Effector memory CD4-positive, alpha-beta T cell (primary cell): ENCODE measurements at regions not wholly inside any gene's neighbourhood (a gene's known extent, or its start where the extent isn't known, plus 50 kb on each side); places are given as distances from the start of the nearest gene placed in this dataset.
"Not testable (repeated sequence)": the region's sequence is repeated elsewhere in the genome, so short reads cannot be mapped to it uniquely, and the experiment has no call there.

Experiments used
- DNase-seq, 3 donors: peaks; one replicate each; pipeline ENCODE4 v3.0.0-alpha.2; 2020
- H3K27ac ChIP-seq: 2 replicates; pipeline ENCODE4 v1.7.0; 2013; ENCODE audit warnings: mild to moderate bottlenecking, low read length, moderate library complexity; ENCODE audit not compliant: insufficient read depth, poor library complexity, severe bottlenecking
- H3K27me3 ChIP-seq: replicated peaks from 2 replicates; pipeline ENCODE4 v1.7.0; 2013; ENCODE audit warnings: mild to moderate bottlenecking, low read length; ENCODE audit not compliant: insufficient read depth, control insufficient read depth, poor library complexity, severe bottlenecking
- H3K36me3 ChIP-seq: 2 replicates; pipeline ENCODE4 v1.7.0; 2013; ENCODE audit warnings: mild to moderate bottlenecking, low read length, moderate library complexity; ENCODE audit not compliant: control insufficient read depth, insufficient read depth
- H3K4me1 ChIP-seq: 2 replicates; pipeline ENCODE4 v1.7.0; 2013; ENCODE audit warnings: low read length, mild to moderate bottlenecking; ENCODE audit not compliant: control insufficient read depth, insufficient read depth, poor library complexity, severe bottlenecking
- H3K4me3 ChIP-seq: 2 replicates; pipeline ENCODE4 v1.7.0; 2013; ENCODE audit warnings: low read length, low read depth, mild to moderate bottlenecking; ENCODE audit not compliant: insufficient read depth, poor library complexity, severe bottlenecking
- H3K9me3 ChIP-seq: 2 replicates; pipeline ENCODE4 v1.7.0; 2013; ENCODE audit warnings: mild to moderate bottlenecking, low read length, moderate library complexity; ENCODE audit not compliant: control insufficient read depth

DNA sequence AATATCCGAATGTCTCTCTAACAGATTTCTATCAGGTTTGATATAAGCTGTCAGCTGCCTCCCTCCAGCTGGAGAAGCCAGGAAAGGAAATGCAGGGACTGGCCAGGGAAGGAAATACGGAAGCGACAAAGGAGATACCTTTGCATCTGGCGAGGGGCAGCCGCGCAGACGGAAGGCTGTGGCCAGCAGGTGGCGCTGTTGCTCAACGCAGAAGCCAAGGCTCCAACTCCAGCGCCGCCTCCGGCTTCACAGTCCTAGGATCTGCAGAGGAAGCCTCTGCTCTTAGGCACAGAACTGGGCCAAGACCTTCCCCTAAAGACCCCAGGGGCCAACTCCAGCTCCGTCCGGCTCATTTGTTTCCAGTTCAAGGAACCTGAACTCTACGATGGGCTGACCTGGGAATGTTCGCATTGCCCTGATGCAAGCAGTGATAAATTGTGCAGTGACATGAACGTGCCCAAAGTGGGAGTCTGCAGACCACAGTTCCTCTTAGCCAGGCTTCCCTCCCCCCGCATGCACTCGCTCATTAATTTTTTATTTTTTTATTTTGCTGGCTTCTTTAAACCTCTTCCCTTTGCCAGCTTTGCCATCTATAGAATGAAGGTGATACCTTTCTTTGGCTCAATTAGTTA is 97.3 kb upstream of the LYZL2 start:
- not testable (repeated sequence) for H3K4me3 ChIP-seq, H3K4me1 ChIP-seq, H3K36me3 ChIP-seq, H3K9me3 ChIP-seq, H3K27ac ChIP-seq, H3K27me3 ChIP-seq
- DNase-seq, result peak; percentile 56 to 65 (median 57)

DNA sequence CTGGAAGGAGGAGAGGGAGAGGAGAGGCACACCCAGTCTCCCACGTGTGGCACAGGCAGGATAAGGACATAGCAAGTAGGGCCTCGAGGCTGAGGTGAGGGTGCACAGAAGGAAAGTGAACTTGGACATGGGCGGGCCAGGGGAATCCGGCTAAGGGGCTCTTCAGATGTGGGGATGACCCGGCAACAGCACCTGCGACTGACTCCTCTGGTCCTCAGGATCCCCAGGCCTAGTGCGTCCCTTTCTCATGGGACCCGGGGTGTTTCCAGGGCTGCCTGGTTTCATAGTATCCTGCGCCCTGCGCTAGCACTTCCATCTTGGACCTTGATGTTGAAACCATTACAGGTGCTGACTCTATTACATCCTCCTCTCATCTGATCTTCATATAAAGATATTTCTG is 96.1 kb upstream of the LYZL2 start:
- no peak overlapping the region for H3K4me3 ChIP-seq
- DNase-seq, result no peak

DNA sequence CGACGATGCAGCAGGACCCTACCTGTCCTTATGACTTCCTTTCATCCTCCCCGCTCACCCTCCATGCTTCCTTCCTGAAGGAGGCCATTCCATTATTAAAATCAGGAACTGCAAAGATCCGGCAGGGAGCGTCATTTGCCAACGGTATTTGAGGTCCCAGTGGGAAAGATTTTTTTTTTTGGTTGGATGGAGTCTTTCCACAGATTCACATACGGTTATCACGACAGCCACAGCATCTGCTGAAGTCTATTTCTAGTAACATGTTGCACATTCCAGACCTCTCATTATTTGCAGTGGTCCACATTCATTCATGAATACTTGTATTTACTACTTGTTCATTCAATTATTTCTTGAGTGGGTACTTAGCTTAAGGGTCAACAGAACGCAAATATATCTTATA is 94.7 kb upstream of the LYZL2 start:
- Histone ChIP-seq H3K36me3 (no peaks in the 10 kb centered on the region), H3K27ac (no peak overlapping the region), H3K9me3 (no peaks in the 10 kb centered on the region), H3K27me3 (no peaks in the 10 kb centered on the region), H3K4me3 (no peak overlapping the region), H3K4me1 (no peaks in the 10 kb centered on the region)
- no peak for DNase-seq

More for the DNA sequence above, 96.1 kb upstream of the LYZL2 start:
- H3K36me3 ChIP-seq, result no peaks in the 10 kb centered on the region
- H3K27ac ChIP-seq, result no peak overlapping the region
- no peaks in the 10 kb centered on the region for H3K9me3 ChIP-seq
- H3K4me1 ChIP-seq, result no peaks in the 10 kb centered on the region
- H3K27me3 ChIP-seq, result no peaks in the 10 kb centered on the region

DNA sequence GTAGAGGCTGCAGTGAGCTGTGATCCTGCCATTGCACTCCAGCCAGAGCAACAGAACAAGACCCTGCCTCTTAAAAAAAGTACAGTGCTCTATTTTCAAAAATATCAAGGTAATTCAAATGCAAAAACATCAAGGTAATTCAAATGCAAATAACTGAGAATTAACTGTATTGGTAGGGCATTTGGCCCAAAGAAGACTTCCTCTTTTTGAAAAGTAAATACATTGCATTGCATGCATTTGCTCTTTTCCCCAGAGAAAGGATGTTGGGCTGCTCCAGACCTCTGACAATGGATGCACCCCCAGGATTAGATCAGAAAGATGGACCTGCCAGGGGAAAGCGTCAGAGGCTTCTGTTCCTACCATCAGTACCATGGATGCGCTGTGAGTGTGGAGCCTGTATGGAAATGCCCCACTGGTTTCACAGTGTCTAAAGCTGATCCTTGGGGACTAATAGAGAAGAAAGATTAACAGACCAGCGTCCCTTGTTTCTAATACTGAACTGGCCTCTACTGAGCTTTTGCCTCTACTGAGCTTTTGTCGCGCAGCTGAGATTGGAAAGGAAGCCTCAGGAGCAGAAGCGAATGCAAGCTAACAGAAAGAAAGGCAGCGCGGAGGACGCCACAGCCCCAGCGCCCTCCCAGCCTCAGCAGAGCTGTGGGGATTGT is 93.5 kb upstream of the LYZL2 start:
- no peak for DNase-seq
- Histone ChIP-seq H3K27me3 (no peaks in the 10 kb centered on the region), H3K4me1 (no peaks in the 10 kb centered on the region), H3K36me3 (no peaks in the 10 kb centered on the region), H3K9me3 (no peaks in the 10 kb centered on the region), H3K4me3 (no peak overlapping the region), H3K27ac (no peak overlapping the region)

DNA sequence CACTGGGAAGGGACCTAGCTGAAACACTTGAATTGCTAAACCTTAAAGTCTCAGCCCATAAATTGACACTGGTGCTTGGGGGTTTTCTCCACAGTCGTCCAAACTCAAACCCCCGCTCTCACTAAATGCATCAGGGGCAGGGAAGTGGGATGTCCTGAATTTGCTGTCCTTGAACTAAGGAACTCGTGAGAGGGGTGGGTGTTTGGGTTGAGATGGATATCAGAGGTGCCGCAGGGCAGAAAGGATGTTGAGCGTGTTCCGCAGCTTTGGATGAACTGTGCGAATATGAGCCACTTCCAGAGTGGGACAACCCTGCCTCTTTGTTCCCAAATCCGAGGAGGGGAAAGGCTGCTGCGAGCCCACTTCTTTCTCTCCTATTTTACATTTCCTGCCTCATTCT is 90.3 kb upstream of the LYZL2 start:
- Histone ChIP-seq H3K27me3 (no peaks in the 10 kb centered on the region), H3K4me1 (no peaks in the 10 kb centered on the region), H3K4me3 (no peak overlapping the region), H3K9me3 (no peaks in the 10 kb centered on the region), H3K36me3 (no peaks in the 10 kb centered on the region), H3K27ac (no peak overlapping the region)
- no peak for DNase-seq

DNA sequence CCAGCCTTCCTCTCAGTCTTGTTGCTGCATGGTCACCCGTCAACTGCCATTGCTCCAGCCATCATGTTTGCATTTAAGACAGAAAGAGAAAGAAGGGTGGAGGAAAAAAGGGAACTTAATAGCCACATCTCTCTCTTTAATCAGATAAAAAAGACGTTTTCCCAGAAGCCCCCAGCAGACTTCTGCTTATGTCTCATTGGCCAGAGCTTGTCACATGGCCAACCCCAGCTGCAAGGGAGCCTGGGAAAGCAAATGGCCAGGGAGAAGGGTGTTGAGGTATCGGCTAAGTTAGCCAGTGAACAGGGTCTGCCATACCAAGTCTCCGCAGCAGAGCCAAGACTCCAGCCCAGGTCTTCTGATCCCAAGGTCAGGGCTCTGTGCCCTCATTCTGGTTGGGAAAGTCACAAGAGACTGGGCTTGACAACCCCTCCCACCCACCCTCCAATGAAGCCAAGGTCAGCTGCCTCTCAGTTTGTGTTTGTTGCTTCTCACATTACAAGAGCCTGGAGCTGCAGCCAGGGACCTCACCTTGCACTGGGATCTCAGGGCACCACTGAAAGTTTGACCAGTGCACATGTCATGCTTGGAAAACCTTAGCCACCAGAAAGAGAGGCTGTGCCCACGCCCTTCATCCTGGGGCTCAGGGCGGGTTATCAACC is 80.3 kb upstream of the LYZL2 start:
- Histone ChIP-seq H3K27ac (no peak overlapping the region), H3K4me1 (peaks cover 7% of the 10 kb centered on the region), H3K27me3 (no peaks in the 10 kb centered on the region), H3K36me3 (no peaks in the 10 kb centered on the region), H3K9me3 (no peaks in the 10 kb centered on the region), H3K4me3 (no peak overlapping the region)
- no peak for DNase-seq

DNA sequence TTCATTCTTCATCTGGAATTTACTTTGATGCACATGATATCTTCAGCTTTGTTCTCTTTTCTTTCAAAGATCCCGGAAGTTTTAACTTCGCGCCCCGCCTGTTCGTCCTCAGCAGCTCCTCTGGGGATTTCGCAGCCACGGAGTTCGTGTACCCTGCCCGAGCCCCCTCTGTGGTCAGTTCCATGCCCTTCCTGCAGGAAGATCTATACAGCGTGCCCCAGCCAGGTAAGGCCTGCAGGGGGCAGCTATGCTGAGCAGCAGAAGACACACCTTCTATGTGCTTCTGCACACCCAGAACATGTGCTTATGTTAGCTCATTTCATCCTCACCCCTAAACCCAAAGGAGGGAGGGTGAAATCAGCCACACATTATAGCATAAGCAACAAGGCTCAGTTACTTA is 79.7 kb upstream of the LYZL2 start:
- no peaks in the 10 kb centered on the region for H3K9me3 ChIP-seq
- no peak for DNase-seq
- H3K36me3 ChIP-seq, result no peaks in the 10 kb centered on the region
- no peaks in the 10 kb centered on the region for H3K27me3 ChIP-seq
- H3K4me1 ChIP-seq, result peaks cover 12% of the 10 kb centered on the region
- no peak overlapping the region for H3K4me3 ChIP-seq
- H3K27ac ChIP-seq, result no peak overlapping the region

DNA sequence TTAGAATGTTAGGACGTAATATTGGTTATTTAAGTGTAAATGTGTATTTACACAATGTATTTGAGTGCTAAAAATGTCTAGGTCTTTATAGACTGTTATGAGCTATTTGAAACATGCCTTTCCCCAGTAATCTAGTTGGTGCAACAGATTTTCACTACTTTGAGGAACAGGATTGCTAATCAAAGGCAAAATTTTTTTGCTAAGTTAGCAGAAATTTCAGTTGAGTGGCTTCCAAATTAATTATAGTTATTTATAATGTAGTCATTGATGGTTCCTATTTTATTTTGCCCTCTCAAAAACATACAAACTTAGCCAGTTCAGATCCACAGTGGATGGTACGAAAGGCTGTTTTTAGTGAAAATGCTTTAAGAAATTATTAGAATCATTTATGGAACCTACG is 78.7 kb upstream of the LYZL2 start:
- Histone ChIP-seq H3K36me3 (no peaks in the 10 kb centered on the region), H3K27me3 (no peaks in the 10 kb centered on the region), H3K4me1 (peaks cover 19% of the 10 kb centered on the region), H3K27ac (no peak overlapping the region), H3K4me3 (no peak overlapping the region), H3K9me3 (no peaks in the 10 kb centered on the region)
- no peak for DNase-seq

DNA sequence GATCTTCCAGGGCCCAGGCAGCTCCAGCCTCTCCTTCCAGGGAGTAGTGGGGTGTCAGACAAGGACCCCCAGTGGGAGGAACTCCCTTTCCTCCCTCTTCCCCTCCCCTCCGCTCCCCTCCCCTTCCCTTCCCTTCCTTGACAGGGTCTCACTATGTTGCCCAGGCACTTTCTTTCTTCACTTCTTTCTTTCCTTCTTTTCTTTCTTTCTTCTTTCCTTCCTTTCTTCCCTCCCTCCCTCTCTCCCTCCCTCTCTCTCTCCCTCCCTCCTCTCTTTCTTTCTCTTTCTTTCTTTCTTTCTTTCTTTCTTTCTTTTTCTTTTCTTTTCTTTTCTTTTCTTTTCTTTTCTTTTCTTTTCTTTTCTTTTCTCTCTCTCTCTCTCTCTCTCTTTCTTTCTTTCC is 76.6 kb upstream of the LYZL2 start:
- H3K36me3 ChIP-seq, H3K27me3 ChIP-seq, H3K9me3 ChIP-seq, H3K4me3 ChIP-seq, DNase-seq: not testable (repeated sequence)
- Histone ChIP-seq H3K27ac (peak overlapping the region; percentile 76), H3K4me1 (peaks cover 31% of the 10 kb centered on the region)

DNA sequence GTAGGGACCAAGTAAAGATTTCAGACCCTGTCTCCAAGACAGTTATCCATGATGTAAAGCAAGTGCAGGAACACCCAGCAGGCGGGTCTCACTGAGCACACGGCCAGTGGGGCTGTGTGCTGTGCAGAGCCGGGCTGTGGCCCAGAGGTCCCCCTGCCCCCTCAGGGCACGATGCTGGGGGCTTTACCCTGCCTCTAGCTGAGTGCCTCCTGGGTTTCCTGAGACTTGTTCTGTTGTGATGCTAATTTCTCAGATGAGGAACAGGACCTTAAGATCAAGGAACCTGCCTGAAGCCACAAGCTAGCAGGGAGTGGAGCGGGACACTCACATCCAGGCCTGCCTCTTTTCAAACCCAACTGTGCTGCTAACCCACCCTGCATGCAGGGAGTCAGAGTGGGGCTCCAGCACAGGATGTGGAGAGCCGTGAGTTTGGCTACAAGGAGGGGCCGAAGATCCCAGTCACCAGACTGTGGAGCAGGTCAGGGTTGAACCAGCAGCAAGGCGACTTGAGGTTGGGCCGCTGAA is 76.1 kb upstream of the LYZL2 start:
- H3K9me3 ChIP-seq, result no peaks in the 10 kb centered on the region
- no peak for DNase-seq
- H3K27ac ChIP-seq, result peak overlapping the region; percentile 76
- no peaks in the 10 kb centered on the region for H3K27me3 ChIP-seq
- H3K4me3 ChIP-seq, result peak overlapping the region; percentile 51
- peaks cover 33% of the 10 kb centered on the region for H3K4me1 ChIP-seq
- no peaks in the 10 kb centered on the region for H3K36me3 ChIP-seq
